ENCODE measurements at regions not wholly inside any gene's neighbourhood (a gene's known extent, or its start where the extent isn't known, plus 50 kb on each side); places are given as distances from the start of the nearest gene placed in this dataset.

GRCh38 chr5:27266184-27266583 lies 227.8 kb upstream of the CDH9 start:
- Histone ChIP-seq H2AK5ac (ENCODE audit: insufficient read length, low read length) (no peak overlapping the region), H4K5ac (ENCODE audit: insufficient read length, low read depth, low read length) (no peak overlapping the region), H2BK5ac (ENCODE audit: insufficient read length, low read length) (no peak overlapping the region), H3K56ac (ENCODE audit: insufficient read length, low read depth, low read length) (no peak overlapping the region), H2BK120ac (ENCODE audit: low read depth, low read length, poor library complexity, severe bottlenecking) (no peak overlapping the region), H3K4me1 (ENCODE audit: insufficient read depth, low read length) (no peaks in the 10 kb centered on the region), H3K27me3 (ENCODE audit: insufficient read depth, low read length) (no peaks in the 10 kb centered on the region), H3K79me1 (ENCODE audit: insufficient read depth, low read depth, low read length, poor library complexity, severe bottlenecking) (no peaks in the 10 kb centered on the region), H3K23me2 (ENCODE audit: insufficient read length, low read depth, low read length, poor library complexity, severe bottlenecking) (no peaks in the 10 kb centered on the region), H3K27ac (ENCODE audit: insufficient read length, low read depth, low read length) (no peak overlapping the region), H2BK12ac (ENCODE audit: insufficient read length, low read depth, low read length) (no peak overlapping the region), H3K18ac (ENCODE audit: insufficient read length, low read depth, low read length) (no peak overlapping the region), H2BK20ac (ENCODE audit: low read depth, low read length, poor library complexity, severe bottlenecking) (no peak overlapping the region), H3K4me2 (ENCODE audit: insufficient read depth, insufficient read length, low read length) (no peak overlapping the region), H3K14ac (ENCODE audit: insufficient read depth, low read length) (no peak overlapping the region), H2BK15ac (ENCODE audit: low read depth, low read length) (no peak overlapping the region), H4K8ac (replicated peaks; ENCODE audit: insufficient read length, low read depth, low read length) (no peak overlapping the region), H3K23ac (ENCODE audit: insufficient read length, low read depth, low read length) (no peak overlapping the region), H4K91ac (ENCODE audit: insufficient read length, low read depth, low read length) (no peak overlapping the region), H3K9ac (ENCODE audit: extremely low read depth, insufficient read length, low read length) (no peak overlapping the region), H4K20me1 (ENCODE audit: control insufficient read depth, insufficient read depth, insufficient read length) (no peaks in the 10 kb centered on the region), H3T11ph (ENCODE audit: low read length) (no peak overlapping the region), H3K79me2 (ENCODE audit: insufficient read depth, low read length) (no peaks in the 10 kb centered on the region), H2AFZ (ENCODE audit: low read length) (no peak overlapping the region), H3K4ac (ENCODE audit: low read depth, low read length) (no peak overlapping the region), H3K9me3 (ENCODE audit: control insufficient read depth, low read depth, low read length) (peaks cover 14% of the 10 kb centered on the region)
- peaks cover 12 to 29% (median 28%) of the 10 kb centered on the region in 3 experiments for H3K36me3 Mint-ChIP-seq (ENCODE audit: insufficient read depth in 1 of 3, low read depth in 3 of 3)
- WGBS (ENCODE audit: extremely low coverage, insufficient read length, low lambda C conversion rate) = no CpG with 5 or more reads among the region's 2 CpGs
- no peak overlapping the region for H3K4me3 Mint-ChIP-seq
- H3K27ac Mint-ChIP-seq = no peak overlapping the region
- DNase-seq = no peak
- H3K27me3 Mint-ChIP-seq (ENCODE audit: low read depth) = no peaks in the 10 kb centered on the region
- H3K9me3 Mint-ChIP-seq = peaks cover 25 to 36% of the 10 kb centered on the region in 2 experiments; a peak in 4 of 5 replicates
- no peak for TF ChIP-seq CTCF (conservative IDR thresholded peaks at IDR 0.05)
- H3K4me1 Mint-ChIP-seq = no peaks in the 10 kb centered on the region

All from H9 (cell line).